Parathyroid adenoma (tissue), 2 donors: ENCODE measurements at regions not wholly inside any gene's neighbourhood (a gene's known extent, or its start where the extent isn't known, plus 50 kb on each side); places are given as distances from the start of the nearest gene placed in this dataset.

ENCODE experiments used
- H2AFZ ChIP-seq: fragments of 300-600 bp; sonication (generic); one replicate; pipeline ENCODE4 v1.7.0; 2017; ENCODE audit warnings: antibody characterized with exemption, mild to moderate bottlenecking
- H3K27ac ChIP-seq: fragments of 300-600 bp; sonication (generic); one replicate; pipeline ENCODE4 v1.7.0; 2017
- H3K27me3 ChIP-seq: fragments of 300-600 bp; sonication (generic); one replicate; pipeline ENCODE4 v1.7.0; 2017; ENCODE audit warnings: low read length; ENCODE audit not compliant: control insufficient read depth, insufficient read depth
- H3K36me3 ChIP-seq: fragments of 300-600 bp; sonication (generic); one replicate; pipeline ENCODE4 v1.7.0; 2017; ENCODE audit warnings: low read length; ENCODE audit not compliant: control insufficient read depth, insufficient read depth
- H3K4me1 ChIP-seq: fragments of 300-600 bp; sonication (generic); one replicate; pipeline ENCODE4 v1.7.0; 2017; ENCODE audit warnings: control low read depth
- H3K4me2 ChIP-seq: fragments of 300-600 bp; sonication (generic); one replicate; pipeline ENCODE4 v1.7.0; 2017; ENCODE audit warnings: low read length
- H3K4me3 ChIP-seq: fragments of 300-600 bp; sonication (generic); one replicate; pipeline ENCODE4 v1.7.0; 2017; ENCODE audit warnings: low read depth, low read length
- H3K79me2 ChIP-seq: fragments of 300-600 bp; sonication (generic); one replicate; pipeline ENCODE4 v1.7.0; 2017; ENCODE audit warnings: control low read depth
- H3K9ac ChIP-seq: fragments of 300-600 bp; sonication (generic); one replicate; pipeline ENCODE4 v1.7.0; 2017; ENCODE audit warnings: mild to moderate bottlenecking
- H3K9me3 ChIP-seq: fragments of 300-600 bp; sonication (generic); one replicate; pipeline ENCODE4 v1.7.0; 2017; ENCODE audit warnings: low read length; ENCODE audit not compliant: control insufficient read depth
- CTCF ChIP-seq: fragments of 300-600 bp; sonication (generic); IDR thresholded peaks from one replicate; pipeline ENCODE4 v1.7.0; 2017; ENCODE audit warnings: antibody characterized with exemption, mild to moderate bottlenecking
- donor health status: primary hyperparathyroidism.

- Histone ChIP-seq H3K4me2 (no peak overlapping the region), H3K27ac (no peak overlapping the region), H3K9ac (no peak overlapping the region), H3K4me3 (no peak overlapping the region), H3K36me3 (no peaks in the 10 kb centered on the region), H3K79me2 (no peaks in the 10 kb centered on the region), H3K9me3 (no peaks in the 10 kb centered on the region), H3K4me1 (no peaks in the 10 kb centered on the region), H3K27me3 (no peaks in the 10 kb centered on the region), H2AFZ (no peak overlapping the region)
- TF ChIP-seq CTCF = no peak
Measured at GRCh38 chr1:38699330-38700076, 160.1 kb downstream of the RRAGC start.

- no peak overlapping the region for H2AFZ ChIP-seq
- H3K9me3 ChIP-seq = no peaks in the 10 kb centered on the region
- no peaks in the 10 kb centered on the region for H3K79me2 ChIP-seq
- no peak overlapping the region for H3K4me3 ChIP-seq
- H3K27ac ChIP-seq = no peak overlapping the region
- H3K27me3 ChIP-seq = no peaks in the 10 kb centered on the region
- no peak overlapping the region for H3K4me2 ChIP-seq
- no peaks in the 10 kb centered on the region for H3K36me3 ChIP-seq
- H3K4me1 ChIP-seq = no peaks in the 10 kb centered on the region
- H3K9ac ChIP-seq = no peak overlapping the region
- no peak for TF ChIP-seq CTCF
Measured at GRCh38 chr1:38697387-38697786, 162.2 kb downstream of the RRAGC start.

- Histone ChIP-seq H3K36me3 (no peaks in the 10 kb centered on the region), H3K4me1 (no peaks in the 10 kb centered on the region), H3K9ac (no peak overlapping the region), H2AFZ (no peak overlapping the region), H3K4me2 (no peak overlapping the region), H3K27me3 (no peaks in the 10 kb centered on the region), H3K4me3 (no peak overlapping the region), H3K27ac (no peak overlapping the region), H3K9me3 (no peaks in the 10 kb centered on the region), H3K79me2 (no peaks in the 10 kb centered on the region)
- TF ChIP-seq CTCF = no peak
Measured at GRCh38 chr1:38696371-38696770, 163.2 kb downstream of the RRAGC start.

GRCh38 chr1:38693759-38694158 is 165.8 kb downstream of the RRAGC start:
- Histone ChIP-seq H3K4me1 (no peaks in the 10 kb centered on the region), H3K9me3 (no peaks in the 10 kb centered on the region), H3K27ac (no peak overlapping the region), H2AFZ (no peak overlapping the region), H3K79me2 (no peaks in the 10 kb centered on the region), H3K36me3 (no peaks in the 10 kb centered on the region), H3K9ac (no peak overlapping the region), H3K4me3 (no peak overlapping the region), H3K27me3 (no peaks in the 10 kb centered on the region), H3K4me2 (no peak overlapping the region)
- TF ChIP-seq CTCF = no peak

GRCh38 chr1:38693031-38693430 is 166.5 kb downstream of the RRAGC start:
- no peak overlapping the region for H3K4me2 ChIP-seq
- no peaks in the 10 kb centered on the region for H3K79me2 ChIP-seq
- H3K4me3 ChIP-seq = no peak overlapping the region
- H3K9me3 ChIP-seq = no peaks in the 10 kb centered on the region
- H3K27ac ChIP-seq = no peak overlapping the region
- no peak overlapping the region for H3K9ac ChIP-seq
- H3K27me3 ChIP-seq = no peaks in the 10 kb centered on the region
- H2AFZ ChIP-seq = no peak overlapping the region
- no peaks in the 10 kb centered on the region for H3K36me3 ChIP-seq
- no peaks in the 10 kb centered on the region for H3K4me1 ChIP-seq
- TF ChIP-seq CTCF = no peak
